WTC11 (cell line): ENCODE measurements at regions not wholly inside any gene's neighbourhood (a gene's known extent, or its start where the extent isn't known, plus 50 kb on each side); places are given as distances from the start of the nearest gene placed in this dataset.

ENCODE experiments used
- ATAC-seq: fragments of 200-7000 bp; cut with Tn5 transposase; 2 replicates; pipeline ENCODE4 v1.10.0; 2021; ENCODE audit warnings: mild to moderate bottlenecking, moderate library complexity
- CTCF ChIA-PET: fragments of 300-600 bp; sonication (Branson Sonifier 250); formaldehyde crosslinking; loops from one replicate; lab custom pipeline; 2021; ENCODE audit warnings: antibody characterized with exemption; lab: Charles Lee
- POLR2A ChIA-PET: fragments of 350-600 bp; sonication (Branson Sonifier 250); formaldehyde crosslinking; loops from one replicate; lab custom pipeline; 2021; ENCODE audit warnings: antibody characterized with exemption; lab: Charles Lee
- DNase-seq: peaks from one replicate; pipeline ENCODE4 v3.0.0; 2021; ENCODE audit warnings: low spot score
- H3K27ac Mint-ChIP-seq: 2 replicates; pipeline ENCODE4 v1.8.0; 2021; ENCODE audit warnings: mixed read lengths
- H3K27me3 Mint-ChIP-seq: 2 replicates; pipeline ENCODE4 v1.8.0; 2021; ENCODE audit warnings: low read depth, mild to moderate bottlenecking, moderate library complexity, mixed read lengths
- H3K36me3 Mint-ChIP-seq: 2 replicates; pipeline ENCODE4 v1.8.0; 2021; ENCODE audit warnings: mixed read lengths
- H3K4me1 Mint-ChIP-seq: 2 replicates; pipeline ENCODE4 v1.8.0; 2022; ENCODE audit warnings: mixed read lengths
- H3K4me3 Mint-ChIP-seq: 2 replicates; pipeline ENCODE4 v1.8.0; 2021; ENCODE audit warnings: mild to moderate bottlenecking, moderate library complexity, mixed read lengths
- H3K9me3 Mint-ChIP-seq: 2 replicates; pipeline ENCODE4 v1.8.0; 2021; ENCODE audit warnings: mixed read lengths
- ATF1 ChIP-seq: sonication (generic); formaldehyde crosslinking; IDR thresholded peaks from 2 replicates; pipeline ENCODE4 v1.8.1; 2023; ENCODE audit warnings: mild to moderate bottlenecking, moderate library complexity, missing genetic modification reagents
- CREB1 ChIP-seq: sonication (generic); formaldehyde crosslinking; IDR thresholded peaks from 2 replicates; pipeline ENCODE4 v1.8.0; 2023; ENCODE audit warnings: mild to moderate bottlenecking, missing genetic modification reagents
- ELF4 ChIP-seq: sonication (generic); formaldehyde crosslinking; IDR thresholded peaks from 2 replicates; pipeline ENCODE4 v1.8.1; 2022; ENCODE audit warnings: low read depth, mild to moderate bottlenecking, moderate library complexity, missing genetic modification reagents
- FOXJ3 ChIP-seq: sonication (generic); formaldehyde crosslinking; IDR thresholded peaks from 2 replicates; pipeline ENCODE4 v1.9.0; 2021; ENCODE audit warnings: missing genetic modification reagents, mild to moderate bottlenecking, borderline replicate concordance
- GRHL2 ChIP-seq: fragments of 250-450 bp; sonication (Bioruptor Pico); IDR thresholded peaks from 2 replicates; pipeline ENCODE4 v1.8.0; 2022; ENCODE audit warnings: mild to moderate bottlenecking, moderate library complexity; ENCODE audit not compliant: insufficient replicate concordance, severe bottlenecking
- GTF2I ChIP-seq: fragments of 250-450 bp; sonication (Bioruptor Pico); conservative IDR thresholded peaks from 2 replicates; pipeline ENCODE4 v1.4.0; 2021; ENCODE audit warnings: mild to moderate bottlenecking
- MYBL2 ChIP-seq: sonication (generic); formaldehyde crosslinking; IDR thresholded peaks from 2 replicates; pipeline ENCODE4 v1.8.1; 2023; ENCODE audit warnings: mild to moderate bottlenecking, moderate library complexity, missing genetic modification reagents
- NFATC4 ChIP-seq: fragments of 250-450 bp; sonication (Bioruptor Pico); IDR thresholded peaks from 2 replicates; pipeline ENCODE4 v1.9.0; 2021; ENCODE audit warnings: mild to moderate bottlenecking
- NR1H2 ChIP-seq: sonication (generic); formaldehyde crosslinking; IDR thresholded peaks from 2 replicates; pipeline ENCODE4 v1.9.0; 2021; ENCODE audit warnings: mild to moderate bottlenecking, moderate library complexity, missing genetic modification reagents
- PRRX2 ChIP-seq: fragments of 250-450 bp; sonication (Bioruptor Pico); IDR thresholded peaks from 2 replicates; pipeline ENCODE4 v1.8.0; 2021; ENCODE audit warnings: mild to moderate bottlenecking
- SOX15 ChIP-seq: fragments of 250-450 bp; sonication (Bioruptor Pico); IDR thresholded peaks from 2 replicates; pipeline ENCODE4 v1.9.0; 2021; ENCODE audit warnings: mild to moderate bottlenecking
- ZNF317 ChIP-seq: sonication (generic); formaldehyde crosslinking; IDR thresholded peaks from 2 replicates; pipeline ENCODE4 v1.8.1; 2023; ENCODE audit warnings: low read depth, mild to moderate bottlenecking, moderate library complexity, missing genetic modification reagents, borderline replicate concordance
- ZNF532 ChIP-seq: fragments of 250-450 bp; sonication (Bioruptor Pico); IDR thresholded peaks from 2 replicates; pipeline ENCODE4 v1.9.0; 2021; ENCODE audit warnings: mild to moderate bottlenecking, borderline replicate concordance
- TF ChIP-seq, protein P1 (sequence below): sonication (generic); formaldehyde crosslinking; IDR thresholded peaks from 2 replicates; pipeline ENCODE4 v1.8.1; 2023; ENCODE audit warnings: mild to moderate bottlenecking, missing genetic modification reagents
- TF ChIP-seq, protein P2 (sequence below): sonication (generic); formaldehyde crosslinking; conservative IDR thresholded peaks from 2 replicates; pipeline ENCODE4 v1.8.1; 2023; ENCODE audit warnings: mild to moderate bottlenecking, low read depth, missing genetic modification reagents, moderate library complexity
- TF ChIP-seq, protein P3 (sequence below): sonication (generic); formaldehyde crosslinking; IDR thresholded peaks from 2 replicates; pipeline ENCODE4 v1.8.0; 2022; ENCODE audit warnings: mild to moderate bottlenecking, missing genetic modification reagents
- TF ChIP-seq, protein P4 (sequence below): sonication (generic); formaldehyde crosslinking; IDR thresholded peaks from 2 replicates; pipeline ENCODE4 v1.8.0; 2022; ENCODE audit warnings: mild to moderate bottlenecking, missing genetic modification reagents

GRCh38 chr5:125848751-125849150, 574.5 kb upstream of the GRAMD2B start (continued):
- TF ChIP-seq, protein P1, sequence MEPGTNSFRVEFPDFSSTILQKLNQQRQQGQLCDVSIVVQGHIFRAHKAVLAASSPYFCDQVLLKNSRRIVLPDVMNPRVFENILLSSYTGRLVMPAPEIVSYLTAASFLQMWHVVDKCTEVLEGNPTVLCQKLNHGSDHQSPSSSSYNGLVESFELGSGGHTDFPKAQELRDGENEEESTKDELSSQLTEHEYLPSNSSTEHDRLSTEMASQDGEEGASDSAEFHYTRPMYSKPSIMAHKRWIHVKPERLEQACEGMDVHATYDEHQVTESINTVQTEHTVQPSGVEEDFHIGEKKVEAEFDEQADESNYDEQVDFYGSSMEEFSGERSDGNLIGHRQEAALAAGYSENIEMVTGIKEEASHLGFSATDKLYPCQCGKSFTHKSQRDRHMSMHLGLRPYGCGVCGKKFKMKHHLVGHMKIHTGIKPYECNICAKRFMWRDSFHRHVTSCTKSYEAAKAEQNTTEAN (CRISPR knock-in tag): no peak
- TF ChIP-seq MYBL2 (CRISPR knock-in tag) (no peak), PRRX2 (CRISPR knock-in tag) (no peak), NFATC4 (CRISPR knock-in tag) (no peak), NR1H2 (no peak)
- TF ChIP-seq, protein P2, sequence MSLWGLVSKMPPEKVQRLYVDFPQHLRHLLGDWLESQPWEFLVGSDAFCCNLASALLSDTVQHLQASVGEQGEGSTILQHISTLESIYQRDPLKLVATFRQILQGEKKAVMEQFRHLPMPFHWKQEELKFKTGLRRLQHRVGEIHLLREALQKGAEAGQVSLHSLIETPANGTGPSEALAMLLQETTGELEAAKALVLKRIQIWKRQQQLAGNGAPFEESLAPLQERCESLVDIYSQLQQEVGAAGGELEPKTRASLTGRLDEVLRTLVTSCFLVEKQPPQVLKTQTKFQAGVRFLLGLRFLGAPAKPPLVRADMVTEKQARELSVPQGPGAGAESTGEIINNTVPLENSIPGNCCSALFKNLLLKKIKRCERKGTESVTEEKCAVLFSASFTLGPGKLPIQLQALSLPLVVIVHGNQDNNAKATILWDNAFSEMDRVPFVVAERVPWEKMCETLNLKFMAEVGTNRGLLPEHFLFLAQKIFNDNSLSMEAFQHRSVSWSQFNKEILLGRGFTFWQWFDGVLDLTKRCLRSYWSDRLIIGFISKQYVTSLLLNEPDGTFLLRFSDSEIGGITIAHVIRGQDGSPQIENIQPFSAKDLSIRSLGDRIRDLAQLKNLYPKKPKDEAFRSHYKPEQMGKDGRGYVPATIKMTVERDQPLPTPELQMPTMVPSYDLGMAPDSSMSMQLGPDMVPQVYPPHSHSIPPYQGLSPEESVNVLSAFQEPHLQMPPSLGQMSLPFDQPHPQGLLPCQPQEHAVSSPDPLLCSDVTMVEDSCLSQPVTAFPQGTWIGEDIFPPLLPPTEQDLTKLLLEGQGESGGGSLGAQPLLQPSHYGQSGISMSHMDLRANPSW (CRISPR knock-in tag): no peak
- TF ChIP-seq, protein P3, sequence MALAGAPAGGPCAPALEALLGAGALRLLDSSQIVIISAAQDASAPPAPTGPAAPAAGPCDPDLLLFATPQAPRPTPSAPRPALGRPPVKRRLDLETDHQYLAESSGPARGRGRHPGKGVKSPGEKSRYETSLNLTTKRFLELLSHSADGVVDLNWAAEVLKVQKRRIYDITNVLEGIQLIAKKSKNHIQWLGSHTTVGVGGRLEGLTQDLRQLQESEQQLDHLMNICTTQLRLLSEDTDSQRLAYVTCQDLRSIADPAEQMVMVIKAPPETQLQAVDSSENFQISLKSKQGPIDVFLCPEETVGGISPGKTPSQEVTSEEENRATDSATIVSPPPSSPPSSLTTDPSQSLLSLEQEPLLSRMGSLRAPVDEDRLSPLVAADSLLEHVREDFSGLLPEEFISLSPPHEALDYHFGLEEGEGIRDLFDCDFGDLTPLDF: no peak
- TF ChIP-seq, all 79 proteins: peak for 0

- no peak overlapping the region for H3K27ac Mint-ChIP-seq
- ChIA-PET CTCF (no interaction called here), POLR2A (no interaction called here)
- no peak overlapping the region for H3K4me3 Mint-ChIP-seq
- DNase-seq (no peak), ATAC-seq (no peak)
- H3K4me1 Mint-ChIP-seq: no peaks in the 10 kb centered on the region; the same call in 1 of the 2 replicates
- peaks cover 9% of the 10 kb centered on the region for H3K36me3 Mint-ChIP-seq
- no peaks in the 10 kb centered on the region for H3K27me3 Mint-ChIP-seq
- peaks cover 28% of the 10 kb centered on the region for H3K9me3 Mint-ChIP-seq
- TF ChIP-seq SOX15 (CRISPR knock-in tag): no peak
- no peak for TF ChIP-seq NFATC4 (CRISPR knock-in tag)
- TF ChIP-seq CREB1: no peak
- peak; percentile 67; the same call in 1 of the 2 replicates for TF ChIP-seq ZNF317
Observed at GRCh38 chr5:125856949-125857348, 566.3 kb upstream of the GRAMD2B start.

DNA sequence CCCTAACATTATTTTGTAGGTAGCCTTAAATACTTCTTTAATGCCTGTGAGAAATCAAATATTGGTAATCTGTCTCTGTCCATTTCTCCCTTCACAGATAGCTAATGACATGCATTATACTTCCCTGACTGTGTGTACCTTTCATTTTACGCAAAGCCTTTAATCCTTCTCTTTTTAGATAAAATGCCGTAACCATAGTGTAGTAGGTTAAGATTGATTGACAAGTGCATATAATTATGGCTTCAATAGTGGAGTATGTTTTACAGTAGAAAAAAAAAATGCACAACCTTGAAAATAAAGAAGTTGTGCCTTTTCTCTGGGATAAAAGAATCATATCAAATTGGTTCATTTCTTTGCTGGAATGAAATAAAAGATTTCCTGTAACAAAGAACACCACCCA, 559.6 kb upstream of the GRAMD2B start:
- TF ChIP-seq ZNF532 (CRISPR knock-in tag) (no peak), ELF4 (CRISPR knock-in tag) (no peak), GTF2I (CRISPR knock-in tag) (no peak), ATF1 (CRISPR knock-in tag) (no peak), FOXJ3 (CRISPR knock-in tag) (no peak), GRHL2 (CRISPR knock-in tag) (no peak)
- TF ChIP-seq, protein P4, sequence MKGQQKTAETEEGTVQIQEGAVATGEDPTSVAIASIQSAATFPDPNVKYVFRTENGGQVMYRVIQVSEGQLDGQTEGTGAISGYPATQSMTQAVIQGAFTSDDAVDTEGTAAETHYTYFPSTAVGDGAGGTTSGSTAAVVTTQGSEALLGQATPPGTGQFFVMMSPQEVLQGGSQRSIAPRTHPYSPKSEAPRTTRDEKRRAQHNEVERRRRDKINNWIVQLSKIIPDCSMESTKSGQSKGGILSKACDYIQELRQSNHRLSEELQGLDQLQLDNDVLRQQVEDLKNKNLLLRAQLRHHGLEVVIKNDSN (CRISPR knock-in tag): no peak
- ChIA-PET CTCF (no interaction called here), POLR2A (no interaction called here)
- Mint-ChIP-seq H3K4me1 (no peaks in the 10 kb centered on the region; the same call in 1 of the 2 replicates), H3K9me3 (peaks cover 4% of the 10 kb centered on the region), H3K27me3 (no peaks in the 10 kb centered on the region), H3K4me3 (no peak overlapping the region), H3K36me3 (no peaks in the 10 kb centered on the region), H3K27ac (no peak overlapping the region)
- ATAC-seq (no peak), DNase-seq (no peak)
